Activated naive CD4-positive, alpha-beta T cell treated with anti-CD3 and anti-CD28 coated beads, Interleukin-2, amount 10 ng/mL, durations not matched to agents 7 days and 5 days (primary cell): ENCODE measurements at regions not wholly inside any gene's neighbourhood (a gene's known extent, or its start where the extent isn't known, plus 50 kb on each side); places are given as distances from the start of the nearest gene placed in this dataset.
"Not testable (repeated sequence)": the region's sequence is repeated elsewhere in the genome, so short reads cannot be mapped to it uniquely, and the experiment has no call there.

ENCODE experiments used
- CTCF ChIA-PET: fragments of 350-600 bp; sonication (Branson Sonifier 250); formaldehyde crosslinking; loops from one replicate; lab custom pipeline; 2021; ENCODE audit warnings: antibody characterized with exemption; lab: Charles Lee
- DNase-seq: peaks from one replicate; pipeline ENCODE4 v3.0.0-alpha.2; 2020
- H3K27ac Mint-ChIP-seq: one replicate; pipeline ENCODE4 v1.8.0; 2021; ENCODE audit warnings: mild to moderate bottlenecking, moderate library complexity, mixed read lengths
- H3K27me3 Mint-ChIP-seq: one replicate; pipeline ENCODE4 v1.8.0; 2021; ENCODE audit warnings: mild to moderate bottlenecking, mixed read lengths
- H3K36me3 Mint-ChIP-seq: one replicate; pipeline ENCODE4 v1.8.0; 2021; ENCODE audit warnings: mixed read lengths
- H3K4me1 Mint-ChIP-seq: one replicate; pipeline ENCODE4 v1.8.0; 2021; ENCODE audit warnings: mixed read lengths
- H3K4me3 Mint-ChIP-seq: one replicate; pipeline ENCODE4 v1.8.0; 2021; ENCODE audit warnings: mild to moderate bottlenecking, moderate library complexity, mixed read lengths
- H3K9me3 Mint-ChIP-seq: one replicate; pipeline ENCODE4 v1.8.0; 2021; ENCODE audit warnings: mixed read lengths

DNA sequence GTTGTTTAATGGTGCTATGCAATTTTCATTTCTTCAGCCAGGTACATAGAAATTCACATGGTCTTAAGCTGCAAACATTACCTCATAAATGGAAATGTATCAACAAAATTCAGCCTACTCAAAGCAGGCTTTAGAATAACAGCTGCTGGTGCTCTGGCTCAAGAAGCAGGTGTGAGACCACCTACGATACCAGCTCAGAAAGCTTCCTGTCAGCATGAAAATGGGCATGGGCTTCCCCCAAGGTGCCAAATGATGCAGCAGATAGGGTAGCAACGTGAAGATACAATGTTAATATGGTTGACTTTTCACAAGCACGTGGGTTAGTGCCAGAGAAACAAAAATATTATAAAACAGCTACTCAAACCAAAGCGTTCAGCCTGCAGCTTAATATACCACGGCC lies 343.4 kb upstream of the PRICKLE1 start:
- DNase-seq: no peak
- Mint-ChIP-seq H3K27ac (no peak overlapping the region), H3K27me3 (no peaks in the 10 kb centered on the region), H3K36me3 (no peaks in the 10 kb centered on the region), H3K4me3 (no peak overlapping the region), H3K4me1 (no peaks in the 10 kb centered on the region), H3K9me3 (no peaks in the 10 kb centered on the region)
- CTCF ChIA-PET: no interaction called here

DNA sequence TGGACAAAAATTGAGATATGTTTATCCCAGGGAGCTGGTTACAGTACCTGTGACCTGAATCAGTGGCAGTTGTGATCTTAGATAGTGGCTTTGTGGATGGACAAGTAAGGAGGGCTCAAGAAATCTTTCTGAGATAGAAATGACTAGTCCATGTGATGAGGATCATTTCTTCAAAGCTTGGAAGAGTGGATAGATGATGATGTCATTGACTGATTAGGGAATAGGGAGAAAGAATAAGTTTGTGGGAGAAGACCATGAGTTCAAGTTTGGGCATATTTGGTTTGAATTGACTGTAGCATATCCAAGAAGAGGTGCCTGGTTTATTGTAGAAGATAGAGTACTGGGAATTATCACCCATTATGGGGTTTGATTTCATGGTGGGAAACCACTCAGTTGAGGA lies 336.7 kb upstream of the PRICKLE1 start:
- no peak overlapping the region for H3K27ac Mint-ChIP-seq
- no peaks in the 10 kb centered on the region for H3K36me3 Mint-ChIP-seq
- no peak overlapping the region for H3K4me3 Mint-ChIP-seq
- no peak for DNase-seq
- no peaks in the 10 kb centered on the region for H3K4me1 Mint-ChIP-seq
- no peaks in the 10 kb centered on the region for H3K27me3 Mint-ChIP-seq
- CTCF ChIA-PET: no interaction called here
- H3K9me3 Mint-ChIP-seq: no peaks in the 10 kb centered on the region

DNA sequence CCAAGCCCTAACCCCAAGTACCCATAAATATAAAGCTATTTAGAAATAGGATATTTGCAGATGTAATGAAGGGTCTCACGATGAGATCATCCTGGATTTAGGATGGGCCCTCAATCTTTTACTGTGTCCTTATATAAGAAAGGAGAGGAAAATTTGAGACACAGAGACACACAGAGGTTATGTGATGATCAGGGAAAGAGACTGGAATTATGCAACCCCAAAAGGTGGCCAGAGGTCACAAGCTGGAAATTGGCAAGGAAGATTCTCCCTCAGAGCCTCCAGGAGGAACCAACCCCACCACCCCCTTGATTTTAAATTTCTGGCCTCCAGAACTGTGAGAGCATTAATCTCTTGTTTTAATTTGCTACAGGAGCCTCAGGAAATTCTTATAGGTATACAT lies 334.9 kb upstream of the PRICKLE1 start:
- Mint-ChIP-seq H3K9me3 (no peaks in the 10 kb centered on the region), H3K27ac (no peak overlapping the region), H3K4me3 (no peak overlapping the region), H3K27me3 (no peaks in the 10 kb centered on the region), H3K4me1 (no peaks in the 10 kb centered on the region), H3K36me3 (no peaks in the 10 kb centered on the region)
- DNase-seq: no peak
- CTCF ChIA-PET: no interaction called here

DNA sequence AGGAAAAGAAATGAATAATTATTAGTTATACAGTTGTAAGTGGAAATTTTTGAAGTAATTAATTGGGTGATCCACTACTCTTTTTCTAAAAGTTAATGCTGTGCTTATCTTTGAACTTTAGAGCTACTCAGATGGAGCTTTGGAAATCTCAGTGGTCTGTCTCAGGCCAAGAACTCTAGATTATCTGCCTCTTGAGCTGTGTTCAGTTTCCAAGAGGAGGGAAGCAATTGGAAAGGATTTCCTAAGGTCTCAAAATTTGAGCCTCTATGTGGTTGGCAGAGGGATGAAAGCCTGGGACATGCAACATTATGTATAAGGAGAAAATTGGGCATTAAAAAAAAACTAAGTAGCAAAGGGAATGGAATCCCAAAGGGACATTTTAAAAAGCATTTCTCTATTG lies 334.0 kb upstream of the PRICKLE1 start:
- Mint-ChIP-seq H3K27ac (no peak overlapping the region), H3K36me3 (no peaks in the 10 kb centered on the region), H3K27me3 (no peaks in the 10 kb centered on the region), H3K4me3 (no peak overlapping the region), H3K4me1 (no peaks in the 10 kb centered on the region), H3K9me3 (no peaks in the 10 kb centered on the region)
- CTCF ChIA-PET: no interaction called here
- no peak for DNase-seq

DNA sequence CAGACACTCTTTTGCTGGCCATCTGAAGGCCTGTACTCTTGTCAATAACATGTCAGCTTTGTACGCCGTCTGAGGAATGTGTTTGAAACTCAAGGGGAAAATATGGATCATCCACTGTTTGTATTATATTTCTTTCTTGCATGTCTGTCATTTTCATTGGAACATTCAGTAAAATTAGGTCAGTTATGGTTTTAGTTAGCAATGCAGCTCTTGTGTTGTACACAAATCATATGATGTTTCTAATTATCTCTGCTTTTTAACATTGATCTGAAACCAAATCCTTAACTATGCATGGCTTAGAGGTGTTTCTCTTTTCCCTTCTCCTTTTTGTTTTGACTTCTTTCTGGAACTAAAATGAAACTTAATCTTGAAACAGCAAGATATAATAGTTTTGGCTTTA lies 333.6 kb upstream of the PRICKLE1 start:
- no peak for DNase-seq

DNA sequence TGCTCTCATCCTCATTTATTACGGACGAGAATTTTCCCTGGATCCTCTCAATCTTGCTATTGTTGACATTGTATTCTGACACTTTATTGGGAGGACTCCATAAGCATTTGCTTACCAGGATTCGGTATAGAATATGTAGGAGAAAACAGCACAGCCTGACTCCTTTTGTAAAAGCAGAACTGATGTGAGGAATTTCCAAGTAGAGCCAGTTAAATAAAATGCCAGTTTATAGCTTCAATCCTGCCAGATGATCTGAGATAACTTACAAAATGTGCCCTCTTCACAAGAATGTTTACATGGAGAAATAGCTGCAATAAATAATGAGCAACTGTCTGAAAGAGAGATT lies 332.9 kb upstream of the PRICKLE1 start:
- Mint-ChIP-seq H3K9me3 (no peaks in the 10 kb centered on the region), H3K36me3 (no peaks in the 10 kb centered on the region), H3K27ac (no peak overlapping the region), H3K4me3 (no peak overlapping the region), H3K4me1 (no peaks in the 10 kb centered on the region), H3K27me3 (no peaks in the 10 kb centered on the region)
- DNase-seq: no peak
- CTCF ChIA-PET: no interaction called here

More for the DNA sequence above, 333.6 kb upstream of the PRICKLE1 start:
- no peaks in the 10 kb centered on the region for H3K27me3 Mint-ChIP-seq
- no peaks in the 10 kb centered on the region for H3K36me3 Mint-ChIP-seq
- H3K4me3 Mint-ChIP-seq: no peak overlapping the region
- no peaks in the 10 kb centered on the region for H3K4me1 Mint-ChIP-seq
- no peaks in the 10 kb centered on the region for H3K9me3 Mint-ChIP-seq
- no peak overlapping the region for H3K27ac Mint-ChIP-seq
- CTCF ChIA-PET: no interaction called here

DNA sequence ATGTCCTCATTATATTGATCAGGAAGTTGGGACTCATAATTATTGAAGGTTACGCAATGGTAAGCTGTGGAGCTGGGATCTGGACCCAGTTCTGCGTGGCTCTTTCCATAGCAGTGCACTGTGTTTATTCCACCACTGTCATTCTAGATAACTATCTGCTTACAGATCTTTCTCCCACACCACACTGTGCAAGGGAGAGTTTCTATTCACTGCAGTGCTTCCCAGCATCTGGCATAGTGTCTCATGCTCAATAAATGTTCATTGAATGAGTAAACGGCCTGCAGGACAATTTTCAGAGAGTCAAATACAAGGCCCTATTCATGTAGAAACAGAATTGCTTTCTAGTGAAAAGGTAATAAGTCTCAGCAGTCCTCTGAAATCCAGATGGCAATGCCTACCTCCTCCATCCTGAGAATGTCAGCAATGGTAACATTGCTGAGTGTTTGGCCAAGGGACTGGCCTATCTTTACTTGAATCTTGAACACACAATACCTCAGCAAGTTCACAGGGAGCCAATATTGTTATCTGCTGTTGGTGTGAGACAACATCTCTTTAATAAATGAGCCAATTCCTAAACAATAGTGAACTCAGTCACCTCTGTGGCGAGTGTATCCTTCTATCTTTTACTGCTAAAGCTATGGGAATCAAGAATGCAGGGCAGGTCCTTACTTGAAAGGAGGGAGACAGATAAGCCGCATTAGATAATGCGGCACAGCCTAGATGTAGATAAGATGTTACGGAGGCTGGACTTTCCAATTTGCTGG lies 332.4 kb upstream of the PRICKLE1 start:
- no peak for DNase-seq

DNA sequence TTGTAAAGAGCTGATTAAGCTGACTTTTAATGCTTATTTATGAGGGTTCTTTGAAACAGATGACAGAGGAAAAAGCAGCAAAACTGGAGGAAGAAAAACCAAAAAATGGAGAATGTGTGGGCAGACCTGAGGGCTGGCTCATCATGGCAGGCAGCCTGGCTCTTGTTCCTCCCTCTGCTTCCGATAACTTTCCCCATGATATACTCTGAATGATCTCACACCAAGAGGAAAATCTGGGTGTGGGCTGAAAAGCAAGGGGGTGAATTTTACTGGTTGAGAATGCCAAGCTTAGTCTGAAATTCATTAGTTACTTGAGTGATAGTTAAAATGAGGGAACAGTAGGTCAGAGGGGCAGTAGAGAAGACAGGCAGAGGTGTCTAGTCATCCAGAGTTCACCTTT lies 330.1 kb upstream of the PRICKLE1 start:
- peak overlapping the region; percentile 26 for H3K27ac Mint-ChIP-seq

More for the DNA sequence above, 332.4 kb upstream of the PRICKLE1 start:
- H3K4me3 Mint-ChIP-seq: no peak overlapping the region
- no peaks in the 10 kb centered on the region for H3K27me3 Mint-ChIP-seq
- H3K9me3 Mint-ChIP-seq: no peaks in the 10 kb centered on the region
- no peaks in the 10 kb centered on the region for H3K36me3 Mint-ChIP-seq
- H3K27ac Mint-ChIP-seq: no peak overlapping the region
- CTCF ChIA-PET: no interaction called here
- H3K4me1 Mint-ChIP-seq: no peaks in the 10 kb centered on the region

DNA sequence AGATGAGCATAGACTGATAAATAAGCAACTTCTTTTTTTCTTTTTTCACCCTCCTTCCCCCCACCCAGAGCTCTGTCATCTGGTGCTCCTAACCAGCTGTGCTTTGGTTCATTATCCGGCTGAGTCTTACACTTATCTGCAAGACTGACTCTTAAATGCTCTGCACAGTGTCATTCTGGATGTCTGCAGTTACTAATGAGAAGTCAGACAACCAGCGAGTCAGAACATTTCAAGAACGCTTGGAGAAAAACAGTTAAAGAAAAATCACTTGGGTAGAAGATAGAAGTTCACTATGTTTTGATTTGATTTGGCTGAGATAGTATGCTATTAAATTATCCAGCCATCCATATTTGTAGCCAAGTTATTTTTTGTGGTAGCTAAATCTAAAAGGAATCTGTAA lies 328.9 kb upstream of the PRICKLE1 start:
- Mint-ChIP-seq H3K27ac (no peak overlapping the region), H3K4me1 (no peaks in the 10 kb centered on the region), H3K36me3 (no peaks in the 10 kb centered on the region), H3K27me3 (no peaks in the 10 kb centered on the region), H3K4me3 (no peak overlapping the region), H3K9me3 (no peaks in the 10 kb centered on the region)
- CTCF ChIA-PET: no interaction called here
- no peak for DNase-seq

More for the DNA sequence above, 330.1 kb upstream of the PRICKLE1 start:
- DNase-seq: no peak
- Mint-ChIP-seq H3K36me3 (no peaks in the 10 kb centered on the region), H3K27me3 (no peaks in the 10 kb centered on the region), H3K4me1 (no peaks in the 10 kb centered on the region), H3K9me3 (no peaks in the 10 kb centered on the region), H3K4me3 (no peak overlapping the region)
- CTCF ChIA-PET: no interaction called here

DNA sequence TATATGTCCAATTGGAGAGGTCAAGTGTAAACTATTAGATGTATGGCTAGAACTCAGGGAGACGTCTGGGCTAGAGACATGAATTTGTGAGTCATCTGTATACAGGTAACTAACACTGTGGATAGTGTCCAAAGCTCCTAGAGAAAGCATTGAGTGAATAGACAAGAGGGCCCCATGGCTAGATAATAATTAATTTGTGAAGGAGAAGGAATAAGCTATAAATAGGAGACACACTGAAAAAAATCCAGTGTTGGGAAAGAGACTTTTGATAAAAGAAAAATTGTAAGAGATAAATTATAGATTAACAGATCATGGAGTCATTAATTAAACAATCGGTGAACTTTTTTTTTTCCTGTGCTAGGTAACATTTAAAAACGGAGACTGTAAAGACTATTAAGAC lies 326.6 kb upstream of the PRICKLE1 start:
- Mint-ChIP-seq H3K27ac (no peak overlapping the region), H3K4me3 (no peak overlapping the region), H3K9me3 (no peaks in the 10 kb centered on the region), H3K36me3 (no peaks in the 10 kb centered on the region), H3K4me1 (no peaks in the 10 kb centered on the region), H3K27me3 (no peaks in the 10 kb centered on the region)
- no peak for DNase-seq
- CTCF ChIA-PET: no interaction called here

DNA sequence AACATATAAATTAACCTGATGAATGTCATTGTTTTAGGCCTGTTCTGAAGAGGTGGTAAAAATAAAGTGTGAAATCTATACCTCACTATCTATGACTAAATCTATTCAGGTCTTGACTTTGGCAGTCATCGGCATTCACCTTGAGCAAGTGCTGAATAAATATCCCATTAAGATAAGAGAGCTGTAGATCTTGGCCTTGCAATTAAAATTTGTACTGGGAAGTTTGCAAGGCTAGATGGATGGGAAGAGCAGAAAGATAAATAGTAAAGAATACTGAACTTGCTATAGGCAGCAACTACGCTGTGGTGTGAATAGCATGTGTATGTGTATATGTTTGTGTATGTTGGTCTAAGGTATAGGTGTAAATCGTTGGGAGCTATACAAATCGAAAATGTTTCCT lies 325.9 kb upstream of the PRICKLE1 start:
- Mint-ChIP-seq H3K4me1 (no peaks in the 10 kb centered on the region), H3K27ac (no peak overlapping the region), H3K4me3 (no peak overlapping the region), H3K9me3 (no peaks in the 10 kb centered on the region), H3K36me3 (no peaks in the 10 kb centered on the region), H3K27me3 (no peaks in the 10 kb centered on the region)
- CTCF ChIA-PET: no interaction called here
- no peak for DNase-seq

DNA sequence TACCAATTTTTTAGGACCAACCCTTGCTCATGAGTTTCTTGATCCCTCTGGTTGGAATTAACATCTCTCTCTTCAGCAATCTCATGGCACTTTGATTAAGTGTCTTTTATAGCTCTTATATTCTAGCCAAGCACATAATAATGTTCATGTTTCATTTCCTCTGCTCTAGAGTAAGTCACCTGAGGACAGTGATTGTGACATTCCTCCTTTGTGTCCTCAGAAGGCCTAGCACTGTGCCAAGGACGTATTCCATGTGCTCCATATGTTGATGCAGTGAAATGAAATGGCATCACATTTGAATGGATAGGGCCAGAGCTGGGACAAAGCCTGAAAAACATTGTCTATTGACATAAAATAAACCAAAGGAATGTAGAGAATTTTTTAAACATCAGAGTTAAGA lies 322.8 kb upstream of the PRICKLE1 start:
- H3K27ac Mint-ChIP-seq: no peak overlapping the region
- no peaks in the 10 kb centered on the region for H3K27me3 Mint-ChIP-seq
- H3K4me3 Mint-ChIP-seq: no peak overlapping the region
- CTCF ChIA-PET: no interaction called here
- no peaks in the 10 kb centered on the region for H3K36me3 Mint-ChIP-seq
- no peak for DNase-seq
- H3K9me3 Mint-ChIP-seq: no peaks in the 10 kb centered on the region
- no peaks in the 10 kb centered on the region for H3K4me1 Mint-ChIP-seq

DNA sequence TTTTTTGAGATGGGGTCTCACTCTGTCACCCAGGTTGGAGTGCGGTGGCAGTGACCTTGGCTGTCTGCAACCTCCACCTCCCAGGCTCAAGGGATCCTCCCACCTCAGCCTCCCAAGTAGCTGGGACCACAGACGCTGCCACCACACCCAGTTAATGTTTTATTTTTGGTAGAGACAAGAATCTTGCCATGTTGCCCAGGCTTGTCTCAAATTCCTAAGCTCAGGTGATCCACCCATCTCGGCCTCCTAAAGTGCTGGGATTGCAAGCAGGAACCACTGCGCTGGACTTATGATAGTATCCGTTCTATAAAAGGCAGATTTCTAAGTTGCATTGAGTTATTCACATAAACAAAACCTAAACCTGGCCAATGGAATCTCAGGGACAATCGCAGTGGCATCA lies 321.1 kb upstream of the PRICKLE1 start:
- no peak overlapping the region for H3K27ac Mint-ChIP-seq
- CTCF ChIA-PET: no interaction called here
- H3K4me1 Mint-ChIP-seq: no peaks in the 10 kb centered on the region
- H3K9me3 Mint-ChIP-seq: peaks cover 7% of the 10 kb centered on the region
- no peaks in the 10 kb centered on the region for H3K27me3 Mint-ChIP-seq
- H3K36me3 Mint-ChIP-seq: no peaks in the 10 kb centered on the region
- H3K4me3 Mint-ChIP-seq: no peak overlapping the region
- DNase-seq: no peak

DNA sequence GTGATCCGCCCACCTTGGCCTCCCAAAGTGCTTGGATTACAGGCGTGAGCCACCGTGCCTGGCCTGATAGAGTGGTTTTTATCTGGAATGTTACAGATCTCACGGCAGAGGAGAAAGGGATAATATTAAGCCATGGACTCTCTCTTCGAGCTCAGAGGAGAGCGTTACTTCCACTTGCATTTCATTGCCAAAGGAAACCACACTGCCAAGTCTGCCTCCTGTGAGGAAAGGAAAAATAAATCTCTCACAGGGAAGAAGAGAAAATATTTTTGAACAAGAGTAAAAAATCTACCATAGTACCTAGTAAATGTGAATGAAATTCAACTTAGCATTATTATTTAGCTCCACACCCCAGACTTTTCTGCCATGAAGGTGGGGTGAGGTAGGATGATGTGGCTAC lies 319.2 kb upstream of the PRICKLE1 start:
- no peaks in the 10 kb centered on the region for H3K4me1 Mint-ChIP-seq
- no peak for DNase-seq
- H3K27me3 Mint-ChIP-seq: no peaks in the 10 kb centered on the region
- CTCF ChIA-PET: no interaction called here
- H3K36me3 Mint-ChIP-seq: no peaks in the 10 kb centered on the region
- H3K9me3 Mint-ChIP-seq: peaks cover 15% of the 10 kb centered on the region
- no peak overlapping the region for H3K4me3 Mint-ChIP-seq
- H3K27ac Mint-ChIP-seq: no peak overlapping the region

DNA sequence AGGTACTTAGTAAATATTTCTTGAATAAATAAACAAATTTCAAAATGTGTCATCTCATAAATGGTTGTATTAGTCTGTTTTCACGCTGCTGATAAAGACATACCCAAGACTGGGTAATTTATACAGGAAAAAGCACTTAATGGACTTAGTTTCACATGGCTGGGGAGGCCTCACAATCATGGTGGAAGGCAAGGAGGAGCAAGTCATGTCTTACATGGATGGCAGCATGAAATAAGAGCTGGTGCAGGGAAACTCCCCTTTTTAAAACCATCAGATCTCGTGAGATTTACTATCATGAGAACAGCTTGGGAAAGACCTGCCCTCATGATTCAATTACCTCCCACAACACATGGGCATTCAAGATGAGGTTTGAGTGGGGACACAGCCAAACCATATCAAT lies 317.3 kb upstream of the PRICKLE1 start:
- H3K4me3 Mint-ChIP-seq, CTCF ChIA-PET, H3K36me3 Mint-ChIP-seq, H3K27ac Mint-ChIP-seq, DNase-seq, H3K4me1 Mint-ChIP-seq, H3K27me3 Mint-ChIP-seq: not testable (repeated sequence)
- H3K9me3 Mint-ChIP-seq: peaks cover 16% of the 10 kb centered on the region

DNA sequence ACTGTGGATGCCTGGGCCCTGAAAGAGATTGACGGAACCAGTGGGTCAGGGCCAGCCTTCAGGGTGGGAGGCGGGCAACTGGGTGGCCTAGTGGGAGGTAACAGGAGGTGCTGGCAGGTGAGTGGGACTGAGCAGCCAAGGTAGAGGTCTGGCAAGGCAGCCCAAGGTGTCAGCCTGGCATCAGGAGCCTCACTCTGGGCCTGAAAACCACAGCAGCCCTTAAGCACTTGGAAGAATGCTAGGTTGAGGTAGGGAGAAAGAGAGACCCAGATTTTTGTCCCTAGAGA lies 315.8 kb upstream of the PRICKLE1 start:
- no peaks in the 10 kb centered on the region for H3K4me1 Mint-ChIP-seq
- no peak overlapping the region for H3K4me3 Mint-ChIP-seq
- CTCF ChIA-PET: no interaction called here
- H3K27me3 Mint-ChIP-seq: no peaks in the 10 kb centered on the region
- peaks cover 18% of the 10 kb centered on the region for H3K9me3 Mint-ChIP-seq
- H3K27ac Mint-ChIP-seq: no peak overlapping the region
- H3K36me3 Mint-ChIP-seq: no peaks in the 10 kb centered on the region
- no peak for DNase-seq
